OCI-LY3 (cell line): ENCODE measurements at regions not wholly inside any gene's neighbourhood (a gene's known extent, or its start where the extent isn't known, plus 50 kb on each side); places are given as distances from the start of the nearest gene placed in this dataset.
"Not testable (repeated sequence)": the region's sequence is repeated elsewhere in the genome, so short reads cannot be mapped to it uniquely, and the experiment has no call there.

Experiments
- H2AFZ ChIP-seq: fragments of 200-600, 300-600 bp; shearing (Covaris generic); 2 replicates; pipeline ENCODE4 v1.6.0; 2014; ENCODE audit warnings: antibody characterized with exemption, low read depth, low read length
- H3K27ac ChIP-seq: fragments of 200-600, 300-600 bp; sonication (generic); 2 replicates; pipeline ENCODE4 v1.5.1; 2014; ENCODE audit warnings: mild to moderate bottlenecking, low read length, moderate library complexity, mixed read lengths
- H3K27me3 ChIP-seq: fragments of 200-600, 300-600 bp; sonication (generic); 2 replicates; pipeline ENCODE4 v1.6.1; 2014; ENCODE audit warnings: low read depth, low read length, mixed read lengths
- H3K36me3 ChIP-seq: fragments of 200-600, 300-600 bp; sonication (generic); replicated peaks from 2 replicates; pipeline ENCODE3; 2014; ENCODE audit warnings: low read depth, low read length, mixed read lengths
- H3K4me1 ChIP-seq: fragments of 300-600, 200-600 bp; sonication (generic); 2 replicates; pipeline ENCODE4 v1.6.1; 2014; ENCODE audit warnings: low read length, mixed read lengths
- H3K4me2 ChIP-seq: fragments of 200-600, 300-600 bp; sonication (generic); 2 replicates; pipeline ENCODE4 v1.6.1; 2014; ENCODE audit warnings: low read length, mixed read lengths
- H3K4me3 ChIP-seq: fragments of 300-600, 200-600 bp; sonication (generic); 2 replicates; pipeline ENCODE4 v1.5.1; 2014; ENCODE audit warnings: antibody characterized with exemption, mild to moderate bottlenecking, low read length, moderate library complexity
- H3K79me2 ChIP-seq: fragments of 300-600, 200-600 bp; shearing (Covaris generic); 2 replicates; pipeline ENCODE4 v1.6.1; 2014; ENCODE audit warnings: mild to moderate bottlenecking, low read length, mixed read lengths
- H3K9ac ChIP-seq: fragments of 300-600, 200-600 bp; shearing (Covaris generic); 2 replicates; pipeline ENCODE4 v1.6.0; 2014; ENCODE audit warnings: mild to moderate bottlenecking, low read length, moderate library complexity
- H3K9me3 ChIP-seq: fragments of 200-600, 300-600 bp; shearing (Covaris generic); 2 replicates; pipeline ENCODE4 v1.6.1; 2014; ENCODE audit warnings: low read length, mixed read lengths; ENCODE audit not compliant: insufficient read depth
- H4K20me1 ChIP-seq: fragments of 200-600, 300-600 bp; sonication (generic); 2 replicates; pipeline ENCODE4 v1.6.1; 2016; ENCODE audit warnings: low read length, mixed read lengths; ENCODE audit not compliant: insufficient read depth
- CTCF ChIP-seq: fragments of 200-600, 300-600 bp; sonication (generic); IDR thresholded peaks from 2 replicates; pipeline ENCODE4 v1.5.1; 2014; ENCODE audit warnings: antibody characterized with exemption, low read length, low read depth
- EZH2phosphoT487 ChIP-seq: fragments of 200-600 bp; shearing (Covaris generic); IDR thresholded peaks from 2 replicates; pipeline ENCODE4 v1.6.1; 2018; ENCODE audit warnings: antibody characterized with exemption, mixed run types, low read depth

GRCh38 chr2:105478670-105479069 lies 79.8 kb upstream of the FHL2 start:
- Histone ChIP-seq H3K9ac (no peak overlapping the region), H3K79me2 (no peaks in the 10 kb centered on the region), H2AFZ (no peak overlapping the region), H3K27me3 (peaks cover 14% of the 10 kb centered on the region), H3K36me3 (no peaks in the 10 kb centered on the region), H3K4me2 (no peak overlapping the region), H3K9me3 (no peaks in the 10 kb centered on the region), H4K20me1 (no peaks in the 10 kb centered on the region), H3K4me1 (no peaks in the 10 kb centered on the region), H3K27ac (no peak overlapping the region), H3K4me3 (no peak overlapping the region)
- no peak for TF ChIP-seq EZH2phosphoT487

- H4K20me1 ChIP-seq, H3K27ac ChIP-seq, H3K9me3 ChIP-seq, H2AFZ ChIP-seq, H3K9ac ChIP-seq, H3K4me1 ChIP-seq, H3K4me3 ChIP-seq, H3K79me2 ChIP-seq, H3K36me3 ChIP-seq, H3K4me2 ChIP-seq: not testable (repeated sequence)
- peaks cover 19% of the 10 kb centered on the region for H3K27me3 ChIP-seq
These were observed 78.3 kb upstream of the FHL2 start for GRCh38 chr2:105477050-105477620.

- no peak overlapping the region for H3K9ac ChIP-seq
- no peaks in the 10 kb centered on the region for H4K20me1 ChIP-seq
- H3K4me2 ChIP-seq = no peak overlapping the region
- TF ChIP-seq CTCF (no peak), EZH2phosphoT487 (no peak)
- H2AFZ ChIP-seq = no peak overlapping the region
- H3K4me1 ChIP-seq = no peaks in the 10 kb centered on the region
- H3K79me2 ChIP-seq = no peaks in the 10 kb centered on the region
- no peak overlapping the region for H3K4me3 ChIP-seq
- no peak overlapping the region for H3K27ac ChIP-seq
- peaks cover 12% of the 10 kb centered on the region; the same call in 1 of the 2 replicates for H3K27me3 ChIP-seq
- H3K9me3 ChIP-seq = no peaks in the 10 kb centered on the region
- H3K36me3 ChIP-seq = no peaks in the 10 kb centered on the region
These were observed 74.2 kb upstream of the FHL2 start for GRCh38 chr2:105473011-105473410.

GRCh38 chr2:105470979-105471378 lies 72.1 kb upstream of the FHL2 start:
- Histone ChIP-seq H4K20me1 (no peaks in the 10 kb centered on the region), H3K4me2 (no peak overlapping the region), H3K9me3 (no peaks in the 10 kb centered on the region), H2AFZ (no peak overlapping the region), H3K27me3 (peaks cover 16% of the 10 kb centered on the region; the same call in 1 of the 2 replicates), H3K4me3 (no peak overlapping the region), H3K4me1 (no peaks in the 10 kb centered on the region), H3K27ac (no peak overlapping the region), H3K36me3 (no peaks in the 10 kb centered on the region), H3K79me2 (no peaks in the 10 kb centered on the region), H3K9ac (no peak overlapping the region)
- TF ChIP-seq CTCF (no peak), EZH2phosphoT487 (no peak)

GRCh38 chr2:105469781-105470180 lies 70.9 kb upstream of the FHL2 start:
- Histone ChIP-seq H3K36me3 (no peaks in the 10 kb centered on the region), H3K4me1 (no peaks in the 10 kb centered on the region), H4K20me1 (no peaks in the 10 kb centered on the region), H3K9me3 (no peaks in the 10 kb centered on the region), H2AFZ (no peak overlapping the region), H3K9ac (no peak overlapping the region), H3K27me3 (peaks cover 16% of the 10 kb centered on the region; the same call in 1 of the 2 replicates), H3K4me2 (no peak overlapping the region), H3K79me2 (no peaks in the 10 kb centered on the region), H3K4me3 (no peak overlapping the region), H3K27ac (no peak overlapping the region)
- TF ChIP-seq EZH2phosphoT487 = no peak
- TF ChIP-seq CTCF = no peak
